Heart left ventricle (tissue), 13 donors: ENCODE measurements at regions not wholly inside any gene's neighbourhood (a gene's known extent, or its start where the extent isn't known, plus 50 kb on each side); places are given as distances from the start of the nearest gene placed in this dataset.

Experiments
- CTCF ChIP-seq, 12 donors: fragments of 200-600 bp; sonication (generic) in 4 of 12; IDR thresholded peaks; one replicate each; pipeline versions ENCODE4 v1.5.0 to v1.8.0; 2018 to 2022; ENCODE audit warnings: antibody characterized with exemption in 12 of 12, mild to moderate bottlenecking in 5 of 12
- POLR2A ChIP-seq, 2 donors: fragments of 450-650 bp; IDR thresholded peaks; one replicate each; pipeline ENCODE4 v1.6.1; 2017; ENCODE audit warnings: antibody characterized with exemption in 2 of 2, mild to moderate bottlenecking in 2 of 2, moderate library complexity in 2 of 2
- donor health status: ischemic (EF 13 %, LVEDD 7.1; RV severe dilation, severe dysfunction).
- donor health status: DM: no; HTN: yes; CAD: no.
- donor health status: DM: no; HTN: no; CAD: no.
- donor health status: ischemic (EF 25% LVEDD 6.9; RV normal size, moderate dysfunction).
- donor health status: ischemic (EF 25% LVEDD 5.7; RV mildly dilated, moderate dysfunction).
- donor health status: ischemic (EF 35%, LVEDD 5.7; RV mildly dilated, moderate dysfunction).
- donor health status: nonischemic (EF 11% LVEDD 7.7; RV severe dilation, severe dysfunction).
- donor health status: DM: yes; HTN: yes; CAD: no.
- donor health status: PGD.
- donor health status: ischemic (EF 29% LVEDD 5.4; RV normal size, mild dysfunction).
- donor health status: nonischemic (EF 23%, LVEDD 6.1; RV moderate dilation, normal function).

GRCh38 chr20:60317401-60317800 lies 359.2 kb downstream of the CDH26 start:
- TF ChIP-seq CTCF (IDR thresholded peaks at IDR 0.05) (no peak), POLR2A (IDR thresholded peaks at IDR 0.05) (no peak)
